Neural cell (in vitro differentiated cells): ENCODE measurements at regions not wholly inside any gene's neighbourhood (a gene's known extent, or its start where the extent isn't known, plus 50 kb on each side); places are given as distances from the start of the nearest gene placed in this dataset.

Experiments
- H2AFZ ChIP-seq: fragments of 200-600, 300-800 bp; sonication (generic), shearing (Covaris generic); 2 replicates; pipeline ENCODE4 v1.6.0; 2014; ENCODE audit warnings: low read depth, mild to moderate bottlenecking, antibody characterized with exemption, low read length, moderate library complexity
- H3F3A ChIP-seq: fragments of 200-600 bp; shearing (Covaris generic); 2 replicates; pipeline ENCODE4 v1.6.1; 2016; ENCODE audit warnings: mild to moderate bottlenecking, moderate library complexity, mixed read lengths, antibody characterized with exemption, low read length; ENCODE audit not compliant: insufficient read depth, poor library complexity, severe bottlenecking
- H3K27ac ChIP-seq: fragments of 200-600, 300-800 bp; sonication (generic), shearing (Covaris generic); 2 replicates; pipeline ENCODE4 v1.5.1; 2014; ENCODE audit warnings: mild to moderate bottlenecking, low read length, moderate library complexity
- H3K27me3 ChIP-seq: fragments of 300-800, 200-600 bp; sonication (generic), shearing (Covaris generic); 2 replicates; pipeline ENCODE4 v1.6.0; 2014; ENCODE audit warnings: mild to moderate bottlenecking, low read depth, low read length, moderate library complexity; ENCODE audit not compliant: insufficient read depth
- H3K36me3 ChIP-seq: fragments of 300-800, 200-600 bp; sonication (generic), shearing (Covaris generic); 2 replicates; pipeline ENCODE4 v1.5.1; 2014; ENCODE audit warnings: mild to moderate bottlenecking, antibody characterized with exemption, low read length, moderate library complexity; ENCODE audit not compliant: insufficient read depth
- H3K4me2 ChIP-seq: fragments of 300-800, 200-600 bp; sonication (generic), shearing (Covaris generic); 2 replicates; pipeline ENCODE4 v1.6.0; 2014; ENCODE audit warnings: mild to moderate bottlenecking, low read length
- H3K4me3 ChIP-seq: fragments of 300-800, 200-600 bp; sonication (generic), shearing (Covaris generic); 2 replicates; pipeline ENCODE4 v1.5.1; 2014; ENCODE audit warnings: mild to moderate bottlenecking, low read length, moderate library complexity
- H3K79me2 ChIP-seq: fragments of 200-600 bp; shearing (Covaris generic); replicated peaks from 2 replicates; pipeline ENCODE4 v1.6.0; 2014; ENCODE audit warnings: mild to moderate bottlenecking, low read length, moderate library complexity; ENCODE audit not compliant: insufficient read depth
- H3K9ac ChIP-seq: fragments of 300-800, 200-600 bp; sonication (generic), shearing (Covaris generic); 2 replicates; pipeline ENCODE4 v1.6.1; 2016; ENCODE audit warnings: mild to moderate bottlenecking, low read length, mixed read lengths
- H3K9me2 ChIP-seq: fragments of 200-600 bp; shearing (Covaris generic); 2 replicates; pipeline ENCODE4 v1.6.1; 2016; ENCODE audit warnings: mild to moderate bottlenecking, low read length, mixed read lengths; ENCODE audit not compliant: insufficient read depth
- H3K9me3 ChIP-seq: fragments of 200-600, 300-800 bp; sonication (generic), shearing (Covaris generic); 2 replicates; pipeline ENCODE4 v1.6.1; 2016; ENCODE audit warnings: mild to moderate bottlenecking, mixed run types, low read length, moderate library complexity, mixed read lengths
- H4K20me1 ChIP-seq: fragments of 200-600 bp; shearing (Covaris generic); 2 replicates; pipeline ENCODE4 v1.6.1; 2016; ENCODE audit warnings: mild to moderate bottlenecking, mixed run types; ENCODE audit not compliant: insufficient read depth
- CTCF ChIP-seq: fragments of 450-650 bp; IDR thresholded peaks from 2 replicates; pipeline ENCODE4 v1.5.1; 2014; ENCODE audit warnings: antibody characterized with exemption, mild to moderate bottlenecking, moderate library complexity; ENCODE audit not compliant: poor library complexity, severe bottlenecking
- EP300 ChIP-seq: fragments of 450-650 bp; conservative IDR thresholded peaks from 2 replicates; pipeline ENCODE4 v1.6.1; 2014; ENCODE audit warnings: antibody characterized with exemption, mild to moderate bottlenecking, moderate library complexity; ENCODE audit not compliant: poor library complexity, severe bottlenecking
- EZH2 ChIP-seq: fragments of 200-600, 300-800 bp; shearing (Covaris generic), sonication (generic); IDR thresholded peaks from 2 replicates; pipeline ENCODE4 v1.6.1; 2014; ENCODE audit warnings: antibody characterized with exemption, low read length, borderline replicate concordance, mild to moderate bottlenecking; ENCODE audit not compliant: insufficient read depth, poor library complexity, severe bottlenecking
- MXI1 ChIP-seq: fragments of 450-650 bp; conservative IDR thresholded peaks from 2 replicates; pipeline ENCODE4 v1.6.1; 2014; ENCODE audit warnings: antibody characterized with exemption, mild to moderate bottlenecking; ENCODE audit not compliant: poor library complexity, severe bottlenecking
- POLR2AphosphoS5 ChIP-seq: IDR thresholded peaks from 2 replicates; pipeline ENCODE4 v1.6.1; 2012
- RAD21 ChIP-seq: fragments of 450-650 bp; conservative IDR thresholded peaks from 2 replicates; pipeline ENCODE4 v1.6.1; 2014; ENCODE audit warnings: antibody characterized with exemption, mild to moderate bottlenecking, moderate library complexity
- SMC3 ChIP-seq: fragments of 450-650 bp; conservative IDR thresholded peaks from 2 replicates; pipeline ENCODE4 v1.6.1; 2014; ENCODE audit warnings: antibody characterized with exemption, mild to moderate bottlenecking, moderate library complexity; ENCODE audit not compliant: poor library complexity
- TAF1 ChIP-seq: IDR thresholded peaks from 2 replicates; pipeline ENCODE4 v1.6.1; 2012; ENCODE audit warnings: low read depth
- TF ChIP-seq, protein P1 (sequence below): IDR thresholded peaks from 2 replicates; pipeline ENCODE4 v1.6.1; 2012; ENCODE audit warnings: borderline replicate concordance

DNA sequence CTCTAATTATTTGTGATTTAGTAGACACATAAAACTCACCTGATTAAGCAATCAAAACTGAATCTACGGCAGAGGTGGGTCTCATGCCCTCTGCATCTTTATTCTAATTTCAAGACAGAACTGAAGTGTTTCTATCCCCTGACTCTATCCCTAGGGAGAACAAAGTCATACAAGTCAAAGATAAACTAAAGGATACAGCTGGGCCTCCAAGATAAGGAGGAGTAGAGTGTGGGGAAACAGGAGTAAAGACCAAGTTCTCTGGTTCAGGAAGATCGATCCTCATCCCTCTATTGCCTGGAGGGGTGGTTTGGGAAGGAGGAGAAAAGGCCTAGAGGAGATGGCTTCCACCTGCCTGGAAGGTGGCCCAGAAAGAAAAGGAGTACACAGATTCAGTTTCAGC is 58.7 kb upstream of the BBX start:
- TF ChIP-seq EP300 (no peak), POLR2AphosphoS5 (no peak), CTCF (no peak), EZH2 (no peak), SMC3 (no peak)
- Histone ChIP-seq H3K79me2 (no peaks in the 10 kb centered on the region), H3K4me2 (no peak overlapping the region), H3K9me3 (no peaks in the 10 kb centered on the region), H3K36me3 (no peaks in the 10 kb centered on the region), H3F3A (no peaks in the 10 kb centered on the region), H3K9ac (no peak overlapping the region), H2AFZ (no peak overlapping the region), H4K20me1 (no peaks in the 10 kb centered on the region), H3K27ac (no peak overlapping the region), H3K9me2 (no peaks in the 10 kb centered on the region), H3K4me3 (no peak overlapping the region), H3K27me3 (no peaks in the 10 kb centered on the region)

GRCh38 chr3:107465064-107465631 is 57.6 kb upstream of the BBX start:
- Histone ChIP-seq H3K4me2 (no peak overlapping the region), H3K9ac (no peak overlapping the region), H3F3A (no peaks in the 10 kb centered on the region), H3K79me2 (no peaks in the 10 kb centered on the region), H3K36me3 (no peaks in the 10 kb centered on the region), H3K9me3 (no peaks in the 10 kb centered on the region), H3K9me2 (no peaks in the 10 kb centered on the region), H3K4me3 (no peak overlapping the region), H4K20me1 (no peaks in the 10 kb centered on the region), H3K27me3 (no peaks in the 10 kb centered on the region), H2AFZ (no peak overlapping the region), H3K27ac (no peak overlapping the region)
- TF ChIP-seq POLR2AphosphoS5 = no peak
- TF ChIP-seq CTCF = no peak
- TF ChIP-seq RAD21 = no peak
- TF ChIP-seq TAF1 = no peak
- no peak for TF ChIP-seq SMC3
- no peak for TF ChIP-seq EZH2
- no peak for TF ChIP-seq MXI1
- TF ChIP-seq, protein P1, sequence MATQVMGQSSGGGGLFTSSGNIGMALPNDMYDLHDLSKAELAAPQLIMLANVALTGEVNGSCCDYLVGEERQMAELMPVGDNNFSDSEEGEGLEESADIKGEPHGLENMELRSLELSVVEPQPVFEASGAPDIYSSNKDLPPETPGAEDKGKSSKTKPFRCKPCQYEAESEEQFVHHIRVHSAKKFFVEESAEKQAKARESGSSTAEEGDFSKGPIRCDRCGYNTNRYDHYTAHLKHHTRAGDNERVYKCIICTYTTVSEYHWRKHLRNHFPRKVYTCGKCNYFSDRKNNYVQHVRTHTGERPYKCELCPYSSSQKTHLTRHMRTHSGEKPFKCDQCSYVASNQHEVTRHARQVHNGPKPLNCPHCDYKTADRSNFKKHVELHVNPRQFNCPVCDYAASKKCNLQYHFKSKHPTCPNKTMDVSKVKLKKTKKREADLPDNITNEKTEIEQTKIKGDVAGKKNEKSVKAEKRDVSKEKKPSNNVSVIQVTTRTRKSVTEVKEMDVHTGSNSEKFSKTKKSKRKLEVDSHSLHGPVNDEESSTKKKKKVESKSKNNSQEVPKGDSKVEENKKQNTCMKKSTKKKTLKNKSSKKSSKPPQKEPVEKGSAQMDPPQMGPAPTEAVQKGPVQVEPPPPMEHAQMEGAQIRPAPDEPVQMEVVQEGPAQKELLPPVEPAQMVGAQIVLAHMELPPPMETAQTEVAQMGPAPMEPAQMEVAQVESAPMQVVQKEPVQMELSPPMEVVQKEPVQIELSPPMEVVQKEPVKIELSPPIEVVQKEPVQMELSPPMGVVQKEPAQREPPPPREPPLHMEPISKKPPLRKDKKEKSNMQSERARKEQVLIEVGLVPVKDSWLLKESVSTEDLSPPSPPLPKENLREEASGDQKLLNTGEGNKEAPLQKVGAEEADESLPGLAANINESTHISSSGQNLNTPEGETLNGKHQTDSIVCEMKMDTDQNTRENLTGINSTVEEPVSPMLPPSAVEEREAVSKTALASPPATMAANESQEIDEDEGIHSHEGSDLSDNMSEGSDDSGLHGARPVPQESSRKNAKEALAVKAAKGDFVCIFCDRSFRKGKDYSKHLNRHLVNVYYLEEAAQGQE = no peak
- no peak for TF ChIP-seq EP300
